ENCODE measurements at regions not wholly inside any gene's neighbourhood (a gene's known extent, or its start where the extent isn't known, plus 50 kb on each side); places are given as distances from the start of the nearest gene placed in this dataset.

DNA sequence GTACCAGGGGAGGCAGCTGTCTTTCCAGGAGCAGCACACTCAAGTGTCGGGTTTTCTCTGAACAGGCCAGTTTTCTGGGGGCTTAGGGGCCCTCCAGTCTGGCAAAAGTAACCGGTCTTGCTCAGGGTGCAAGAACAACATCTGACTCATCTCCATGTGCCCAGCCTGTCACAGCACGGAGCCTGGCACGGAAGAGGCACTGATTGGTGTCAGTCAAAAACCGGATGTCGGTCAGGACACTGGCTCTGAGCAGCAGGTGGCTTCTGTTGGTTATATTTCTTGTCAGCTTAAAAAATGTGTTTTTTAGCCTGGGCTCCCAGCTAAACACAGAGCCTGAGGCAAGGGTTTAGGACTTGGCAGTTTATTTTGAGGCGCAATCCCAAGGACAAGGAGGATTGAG, 139.9 kb downstream of the FBLN2 start:
- DNase-seq, result no peak

GRCh38 chr3:13688034-13688433, 139.1 kb downstream of the FBLN2 start:
- no peak for DNase-seq

Measured in 8988T (cell line).